ENCODE measurements at regions not wholly inside any gene's neighbourhood (a gene's known extent, or its start where the extent isn't known, plus 50 kb on each side); places are given as distances from the start of the nearest gene placed in this dataset.

GRCh38 chr10:63780101-63780500 lies 258.9 kb downstream of the REEP3 start:
- no peak overlapping the region for H3K4me3 ChIP-seq
- DNase-seq = no peak
- H3K4me1 ChIP-seq = no peaks in the 10 kb centered on the region
- no peak for TF ChIP-seq POLR2A (IDR thresholded peaks at IDR 0.05)
- no peak for TF ChIP-seq CTCF (IDR thresholded peaks at IDR 0.05)
- no peak for TF ChIP-seq EP300 (IDR thresholded peaks at IDR 0.05)
- no peak for TF ChIP-seq POLR2AphosphoS5 (IDR thresholded peaks at IDR 0.05)
- no peak overlapping the region for H3K27ac ChIP-seq
- no peaks in the 10 kb centered on the region for H3K27me3 ChIP-seq
- H3K36me3 ChIP-seq = no peaks in the 10 kb centered on the region
- intact Hi-C loops (cut with DNase I) = no loop called here
- 70% methylated on average over 3 of the region's 3 CpGs for WGBS, 2 donors
- no peaks in the 10 kb centered on the region for H3K9me3 ChIP-seq

- no peaks in the 10 kb centered on the region for H3K27me3 ChIP-seq
- H3K9me3 ChIP-seq = no peaks in the 10 kb centered on the region
- 87 to 92% methylated on average over 3 of the region's 3 CpGs for WGBS, 2 donors
- intact Hi-C loops (cut with DNase I) = no loop called here
- no peak for DNase-seq
- TF ChIP-seq POLR2A (IDR thresholded peaks at IDR 0.05) (no peak), CTCF (IDR thresholded peaks at IDR 0.05) (no peak), EP300 (IDR thresholded peaks at IDR 0.05) (no peak), POLR2AphosphoS5 (IDR thresholded peaks at IDR 0.05) (no peak)
- H3K4me3 ChIP-seq = no peak overlapping the region
- no peaks in the 10 kb centered on the region for H3K4me1 ChIP-seq
- no peaks in the 10 kb centered on the region for H3K36me3 ChIP-seq
- no peak overlapping the region for H3K27ac ChIP-seq
Observed at GRCh38 chr10:63781226-63781625, 260.0 kb downstream of the REEP3 start.

GRCh38 chr10:63783882-63784281 lies 262.7 kb downstream of the REEP3 start:
- H3K9me3 ChIP-seq = no peaks in the 10 kb centered on the region
- H3K36me3 ChIP-seq = no peaks in the 10 kb centered on the region
- intact Hi-C loops (cut with DNase I) = no loop called here
- H3K4me3 ChIP-seq = no peak overlapping the region
- no peaks in the 10 kb centered on the region for H3K4me1 ChIP-seq
- no peaks in the 10 kb centered on the region for H3K27me3 ChIP-seq
- no peak for DNase-seq
- no peak for TF ChIP-seq POLR2A (IDR thresholded peaks at IDR 0.05)
- TF ChIP-seq CTCF (IDR thresholded peaks at IDR 0.05) = no peak
- TF ChIP-seq POLR2AphosphoS5 (IDR thresholded peaks at IDR 0.05) = no peak
- TF ChIP-seq EP300 (IDR thresholded peaks at IDR 0.05) = no peak
- no peak overlapping the region for H3K27ac ChIP-seq
- WGBS, 2 donors = 89 to 95% methylated on average over 1 of the region's 1 CpG

GRCh38 chr10:63788152-63788821 lies 267.1 kb downstream of the REEP3 start:
- no peak overlapping the region for H3K4me3 ChIP-seq
- intact Hi-C loops (cut with DNase I) = no loop called here

More at GRCh38 chr10:63788152-63788821, 267.1 kb downstream of the REEP3 start:
- Histone ChIP-seq H3K9me3 (peaks cover 0 to 2% (median 0%) of the 10 kb centered on the region in 4 donors), H3K4me1 (no peaks in the 10 kb centered on the region), H3K36me3 (no peaks in the 10 kb centered on the region), H3K27me3 (no peaks in the 10 kb centered on the region), H3K27ac (no peak overlapping the region)
- WGBS, 2 donors = 78 to 91% methylated on average over 3 of the region's 3 CpGs
- no peak for DNase-seq
- TF ChIP-seq POLR2AphosphoS5 (IDR thresholded peaks at IDR 0.05) = no peak
- TF ChIP-seq POLR2A (IDR thresholded peaks at IDR 0.05) = no peak
- TF ChIP-seq CTCF (IDR thresholded peaks at IDR 0.05) = no peak
- no peak for TF ChIP-seq EP300 (IDR thresholded peaks at IDR 0.05)
